Lung microvascular endothelial cell (primary cell): ENCODE measurements at regions not wholly inside any gene's neighbourhood (a gene's known extent, or its start where the extent isn't known, plus 50 kb on each side); places are given as distances from the start of the nearest gene placed in this dataset.

Experiments used
- DNase-seq, 2 donors: peaks; one replicate each; pipeline versions ENCODE4 v3.0.0 to v3.0.0-alpha.2; 2010; ENCODE audit warnings: low read depth in 2 of 2

GRCh38 chr14:104319491-104320241 is 181.3 kb downstream of the KIF26A start:
- DNase-seq, result no peak

DNA sequence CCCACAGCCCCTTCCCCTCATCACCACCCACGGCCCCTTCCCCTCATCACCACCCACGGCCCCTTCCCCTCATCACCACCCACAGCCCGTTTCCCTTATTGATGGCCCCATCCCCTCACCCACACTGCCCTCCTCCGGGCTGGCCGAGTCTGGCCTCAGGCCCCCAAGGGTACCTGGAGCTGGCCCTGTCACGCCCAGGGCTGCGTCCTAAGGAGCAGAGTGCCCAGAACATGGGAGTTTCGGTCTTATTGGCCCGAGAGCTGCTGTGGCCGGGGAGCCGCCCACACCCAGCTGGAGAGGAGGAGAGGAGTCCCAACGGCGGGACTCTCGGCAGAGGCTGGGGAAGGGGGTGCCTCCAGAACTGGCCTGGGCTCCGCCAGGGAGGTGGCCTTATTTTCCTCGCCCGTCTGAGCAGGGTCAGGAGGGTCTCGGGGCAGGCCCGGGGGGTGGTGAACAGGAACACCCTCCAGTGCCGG is 182.3 kb downstream of the KIF26A start:
- DNase-seq, result no peak

DNA sequence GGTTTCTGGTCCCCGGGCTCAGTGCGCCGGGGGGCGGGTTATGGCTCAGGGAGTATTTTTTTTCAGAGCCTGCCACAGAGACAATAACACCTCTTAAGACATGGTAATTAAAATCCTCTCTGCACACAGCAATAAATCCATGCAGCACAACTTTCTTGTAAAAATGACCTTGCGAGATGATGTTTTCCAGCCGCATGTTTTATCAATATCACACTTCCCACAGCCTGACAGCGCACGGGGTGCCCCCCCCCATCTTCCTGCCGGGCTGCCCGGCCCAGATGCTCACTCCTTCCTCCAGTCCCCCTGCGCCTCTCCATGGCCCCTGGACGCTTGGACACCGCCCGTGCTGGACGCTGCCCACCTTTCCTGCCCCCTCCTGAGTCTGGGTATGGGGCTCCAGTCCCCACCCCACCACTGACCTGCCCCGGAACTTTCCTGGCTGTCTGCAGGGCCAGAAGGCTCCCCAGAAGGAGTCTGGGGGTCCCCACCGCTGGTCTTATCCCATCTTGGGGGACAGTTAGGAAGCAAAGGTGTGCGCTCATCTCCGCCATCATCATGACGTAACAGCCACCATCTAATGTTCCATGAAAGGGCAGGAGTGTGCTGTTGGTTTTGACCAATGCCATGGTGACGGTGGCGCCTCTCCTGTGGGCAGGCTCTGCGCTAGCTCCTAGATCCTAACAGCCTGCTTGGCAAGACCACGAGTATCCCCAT is 182.9 kb downstream of the KIF26A start:
- no peak for DNase-seq

- DNase-seq, result no peak
Measured at GRCh38 chr14:104321802-104322130, 183.4 kb downstream of the KIF26A start.

DNA sequence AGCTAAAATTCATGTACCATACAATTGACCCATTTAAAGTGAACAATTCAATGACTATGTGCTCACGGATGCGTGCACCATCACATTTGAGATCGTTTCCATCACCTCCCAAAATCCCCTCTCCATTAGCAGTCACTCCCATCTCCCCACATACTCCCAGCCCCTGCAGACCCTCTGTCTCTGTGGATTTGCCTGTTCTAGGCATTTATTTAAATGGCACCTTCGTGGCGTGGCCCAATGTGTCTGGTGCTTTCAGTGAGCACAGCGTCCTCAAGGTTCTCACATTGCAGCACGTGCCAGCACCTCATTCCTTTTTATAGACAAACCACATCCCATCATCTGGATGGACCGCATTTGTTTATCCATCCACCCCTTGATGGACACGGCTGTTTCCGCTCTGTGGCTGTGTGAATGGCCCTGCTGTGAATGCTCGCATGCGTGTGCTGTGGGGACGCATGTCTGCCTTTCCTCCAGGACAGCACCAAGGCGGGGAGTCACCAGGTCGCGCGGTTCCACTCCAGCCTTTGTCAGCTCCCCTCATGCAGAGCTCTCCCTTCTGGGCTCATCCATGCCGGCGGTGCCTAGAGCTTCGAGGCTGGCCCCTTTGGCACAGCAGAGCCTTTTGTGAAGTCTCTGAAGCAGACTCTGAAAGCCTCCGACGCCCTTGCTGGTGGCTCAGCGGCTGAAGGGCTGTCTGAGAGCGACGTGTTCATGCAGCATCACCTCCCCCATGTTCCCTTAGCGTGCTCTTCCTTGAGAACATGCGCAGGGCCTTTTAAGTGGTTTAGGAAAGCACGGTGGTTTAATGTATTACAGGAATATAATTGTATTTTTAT is 184.4 kb downstream of the KIF26A start:
- no peak for DNase-seq

DNA sequence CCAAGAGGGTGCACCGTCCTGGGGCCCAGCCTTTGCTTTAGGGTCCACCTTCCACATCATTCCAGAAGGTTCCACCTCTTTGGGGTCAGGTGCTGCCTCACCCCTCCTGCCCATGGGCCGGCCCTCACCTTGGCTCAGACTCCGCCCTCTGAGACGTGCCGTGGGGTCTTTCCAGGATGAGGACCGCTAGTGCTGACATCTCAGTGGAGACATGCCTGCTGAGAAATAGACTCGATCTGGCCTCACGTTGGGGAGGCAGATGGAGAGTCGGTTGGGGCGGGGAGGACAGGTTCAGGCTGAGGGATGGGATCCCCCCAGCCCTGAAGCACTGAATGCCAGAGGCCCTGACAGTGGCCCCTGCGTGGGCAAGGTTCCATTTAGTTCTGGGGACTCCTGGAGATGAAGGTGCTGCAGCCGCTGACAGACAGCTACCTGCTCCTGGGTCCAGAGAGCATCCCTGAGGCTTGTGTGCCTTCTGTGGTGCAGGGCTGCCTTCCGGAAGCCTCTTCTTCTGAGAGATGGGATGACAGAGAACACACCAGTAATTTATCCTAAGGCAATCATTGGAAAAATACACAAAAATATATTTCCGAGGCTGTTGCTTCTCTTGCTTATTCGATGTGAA is 185.3 kb downstream of the KIF26A start:
- DNase-seq, result no peak

- no peak for DNase-seq
Measured at GRCh38 chr14:104326848-104327247, 188.5 kb downstream of the KIF26A start.

DNA sequence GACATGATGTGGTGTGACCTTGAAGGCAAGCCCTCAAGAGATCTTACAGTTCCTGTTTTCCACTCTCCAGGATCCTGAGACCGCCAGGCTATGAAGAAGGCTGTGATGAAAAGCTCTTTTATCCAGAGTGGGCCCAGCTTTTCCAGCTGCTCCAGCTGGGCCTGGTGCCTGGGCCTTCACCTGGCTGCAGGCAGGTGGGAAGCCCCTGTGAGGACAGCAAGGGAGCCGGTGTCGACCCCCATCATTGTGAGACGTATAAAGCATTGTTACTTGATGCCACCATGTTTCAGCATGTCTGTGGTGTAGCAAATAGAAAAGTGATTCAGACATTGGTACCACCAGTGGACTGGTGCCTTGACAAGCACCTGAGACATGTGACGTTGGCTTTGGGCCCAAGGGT is 190.2 kb downstream of the KIF26A start:
- DNase-seq, result no peak

GRCh38 chr14:104329793-104330192 is 191.4 kb downstream of the KIF26A start:
- no peak for DNase-seq

DNA sequence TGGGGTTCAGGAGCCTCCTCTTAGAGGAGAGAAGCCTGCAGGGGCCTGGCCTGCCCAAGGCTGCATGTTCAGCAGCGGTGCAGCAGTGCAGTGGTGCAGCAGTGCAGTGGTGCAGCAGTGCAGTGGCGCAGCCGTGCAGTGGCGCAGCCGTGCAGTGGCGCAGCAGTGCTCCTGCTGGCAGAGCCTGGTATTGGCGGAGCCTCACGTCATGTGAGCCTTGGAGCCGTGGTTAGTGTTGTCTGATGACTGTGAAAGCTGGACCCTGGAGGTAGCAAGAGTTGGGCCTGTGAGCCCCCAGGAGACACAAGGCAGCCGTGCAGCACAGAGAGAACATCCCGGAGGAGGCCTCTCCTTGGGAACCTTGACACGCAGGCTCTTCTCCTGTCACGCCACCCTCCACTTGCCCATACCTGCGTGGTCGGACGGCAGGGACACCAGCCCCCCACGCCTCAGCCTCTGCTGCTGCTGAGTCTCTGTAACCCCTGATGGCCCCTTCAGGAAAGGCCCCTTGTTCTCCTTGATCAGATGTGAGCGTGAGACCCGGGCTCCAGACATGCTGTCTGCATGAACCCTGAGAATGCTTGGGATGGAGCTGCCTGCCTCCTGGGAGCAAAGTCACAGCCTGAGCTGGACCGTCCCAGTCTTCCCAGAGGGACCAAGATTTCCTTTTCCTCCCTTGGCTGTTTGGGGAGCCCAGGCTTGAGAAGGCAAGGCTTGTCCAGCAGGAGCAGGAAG is 193.7 kb downstream of the KIF26A start:
- DNase-seq, result no peak

GRCh38 chr14:104332634-104333270 is 194.4 kb downstream of the KIF26A start:
- DNase-seq, result no peak

GRCh38 chr14:104333646-104334423 is 195.4 kb downstream of the KIF26A start:
- DNase-seq, result no peak

GRCh38 chr14:104334424-104335161 is 196.2 kb downstream of the KIF26A start:
- DNase-seq, result no peak

GRCh38 chr14:104335176-104335575 is 196.8 kb downstream of the KIF26A start:
- no peak for DNase-seq

DNA sequence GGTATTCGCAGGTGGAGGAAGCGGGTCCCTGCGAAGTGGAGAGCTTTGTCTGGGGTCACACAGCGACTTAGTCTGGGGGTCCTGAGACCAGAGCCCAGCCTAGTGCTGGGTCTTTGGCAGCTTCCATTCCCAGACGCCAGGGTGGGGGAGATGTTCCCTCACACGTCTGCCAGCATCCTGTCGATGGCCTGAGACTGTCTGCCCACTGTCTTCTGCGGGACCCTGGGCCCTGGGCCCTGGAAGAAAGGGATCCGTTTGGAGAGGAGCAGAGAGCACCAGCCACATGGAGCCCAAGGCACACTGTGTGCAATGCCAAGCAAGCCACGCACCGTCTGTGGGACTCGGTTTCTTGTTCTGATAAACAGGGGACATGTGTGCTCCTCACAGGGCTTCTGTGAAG is 197.2 kb downstream of the KIF26A start:
- DNase-seq, result no peak

DNA sequence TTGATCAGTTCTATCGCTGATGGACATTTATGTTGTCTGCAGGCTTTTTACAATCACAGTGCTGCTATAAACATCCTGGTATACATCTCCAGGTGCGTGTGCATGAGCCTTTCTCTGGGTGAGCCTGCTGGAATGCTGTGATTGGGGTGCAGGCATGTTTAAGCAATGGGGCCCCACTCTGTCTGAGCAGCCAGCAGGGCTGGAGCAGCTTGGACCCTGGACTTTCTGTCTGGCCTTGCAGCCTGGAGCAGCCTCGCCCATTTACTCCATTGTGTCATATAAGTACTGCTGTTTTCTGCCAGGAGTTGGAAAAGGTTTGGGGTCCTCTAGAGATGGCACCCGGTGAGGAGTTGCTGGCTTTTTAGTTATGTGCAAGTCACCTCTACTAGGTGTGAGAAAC is 199.0 kb downstream of the KIF26A start:
- DNase-seq, result no peak

- DNase-seq, result no peak
Measured at GRCh38 chr14:104339361-104339760, 201.0 kb downstream of the KIF26A start.

GRCh38 chr14:104339829-104340228 is 201.4 kb downstream of the KIF26A start:
- DNase-seq, result no peak
